HL-60/S4 treated with phorbol 12-myristate 13-acetate at 8.2 ng/mL for 4 days and 3 days (cell line): ENCODE measurements at regions not wholly inside any gene's neighbourhood (a gene's known extent, or its start where the extent isn't known, plus 50 kb on each side); places are given as distances from the start of the nearest gene placed in this dataset.
"Not testable (repeated sequence)": the region's sequence is repeated elsewhere in the genome, so short reads cannot be mapped to it uniquely, and the experiment has no call there.

Source experiments
- in situ Hi-C: fragments of 300-500 bp; cut with MboI; formaldehyde crosslinking; loops from 2 replicates; pipeline ENCODE4 v1.15.0; 2022; ENCODE audit warnings: low sequenced_read_pairs

GRCh38 chr2:13334071-13334470 is 617.3 kb downstream of the TRIB2 start:
- in situ Hi-C loops: not testable (repeated sequence)

GRCh38 chr2:13334545-13334944 is 617.8 kb downstream of the TRIB2 start:
- in situ Hi-C loops: no loop called here

- in situ Hi-C loops: no loop called here
Measured at GRCh38 chr2:13335862-13336535, 619.3 kb downstream of the TRIB2 start.

DNA sequence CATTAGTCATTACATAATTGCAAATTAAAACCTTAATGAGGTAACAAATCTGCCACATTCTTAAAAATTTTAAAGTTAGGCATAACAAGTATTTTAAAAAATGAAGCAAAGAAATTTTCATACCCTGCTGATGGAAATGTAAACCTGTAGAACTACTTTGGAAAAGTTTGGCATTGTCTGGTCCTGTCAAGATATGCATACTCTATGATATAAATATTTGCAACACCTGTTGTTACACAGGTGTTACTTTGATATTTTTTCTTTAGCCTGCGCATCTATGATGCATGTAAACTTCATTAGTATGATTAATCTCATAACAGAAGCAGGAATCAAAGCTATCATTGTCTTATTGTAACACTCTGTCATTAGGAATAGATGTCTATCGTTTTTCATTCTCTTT is 634.3 kb downstream of the TRIB2 start:
- in situ Hi-C loops: no loop called here

DNA sequence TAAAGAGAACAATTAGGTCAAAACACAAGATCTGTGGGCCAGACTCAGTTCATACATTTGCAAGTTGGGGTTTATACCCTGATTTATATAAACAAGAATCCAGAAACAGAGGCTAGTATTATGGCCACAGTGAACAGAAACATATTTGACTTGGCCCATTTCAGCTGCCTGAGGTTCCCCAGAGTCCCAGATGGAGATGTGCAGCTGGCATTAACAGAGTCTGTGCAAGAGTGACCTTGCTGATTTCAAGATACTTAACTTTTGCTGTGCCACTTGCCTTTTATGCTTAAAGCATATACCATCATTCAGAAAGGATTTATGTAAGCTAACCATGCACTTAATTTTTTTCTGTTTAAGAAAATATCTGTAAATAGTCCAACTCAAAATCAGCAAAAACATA is 636.3 kb downstream of the TRIB2 start:
- in situ Hi-C loops: no loop called here

GRCh38 chr2:13354031-13354430 is 637.3 kb downstream of the TRIB2 start:
- in situ Hi-C loops: no loop called here

- in situ Hi-C loops: not testable (repeated sequence)
Measured at GRCh38 chr2:13381928-13382327, 665.2 kb downstream of the TRIB2 start.

DNA sequence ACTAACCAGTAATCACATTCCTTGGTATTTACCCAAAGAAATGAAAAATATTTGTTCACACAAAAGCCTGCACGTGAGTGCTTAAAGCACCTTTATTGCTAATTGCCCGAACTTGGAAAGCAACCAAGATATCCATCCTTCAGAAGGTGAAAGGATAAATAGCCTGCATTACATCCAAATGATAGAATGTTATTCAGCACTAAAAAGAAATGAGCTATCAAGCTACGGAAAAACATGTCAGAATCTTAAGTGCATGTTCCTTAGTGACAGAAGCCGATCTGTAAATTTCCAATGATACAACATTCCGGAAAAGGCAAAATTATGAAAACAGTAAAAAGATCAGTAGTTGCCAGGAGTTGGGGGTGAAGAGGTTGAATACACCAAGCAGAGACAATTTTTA is 672.4 kb downstream of the TRIB2 start:
- in situ Hi-C loops: not testable (repeated sequence)

DNA sequence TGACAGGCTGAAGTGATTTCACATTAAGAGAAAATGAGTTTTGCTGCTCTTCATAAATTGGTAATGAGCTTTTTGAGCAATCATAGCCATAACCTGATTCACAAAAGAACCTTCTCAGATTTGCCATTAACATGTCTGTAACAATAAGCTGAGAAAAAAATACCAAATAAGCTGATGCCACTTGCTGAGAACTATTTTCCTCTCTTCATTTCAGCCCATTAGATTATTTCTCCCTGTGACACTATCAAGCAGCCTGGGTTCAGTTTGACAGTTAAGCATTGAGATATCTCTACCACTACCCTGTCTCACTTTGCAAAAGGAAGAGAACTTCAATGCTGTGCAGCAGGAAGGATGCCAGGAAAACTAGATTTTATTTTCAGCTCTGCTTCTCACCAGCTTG is 673.9 kb downstream of the TRIB2 start:
- in situ Hi-C loops: no loop called here

GRCh38 chr2:13401312-13401711 is 684.6 kb downstream of the TRIB2 start:
- in situ Hi-C loops: no loop called here

- in situ Hi-C loops: no loop called here
Measured at GRCh38 chr2:13413989-13414388, 697.3 kb downstream of the TRIB2 start.

GRCh38 chr2:13414897-13415296 is 698.2 kb downstream of the TRIB2 start:
- in situ Hi-C loops: no loop called here

GRCh38 chr2:13433954-13434353 is 717.2 kb downstream of the TRIB2 start:
- in situ Hi-C loops: no loop called here

- in situ Hi-C loops: not testable (repeated sequence)
Measured at GRCh38 chr2:13443554-13444261, 727.0 kb downstream of the TRIB2 start.

GRCh38 chr2:13462464-13462863 is 745.7 kb downstream of the TRIB2 start:
- in situ Hi-C loops: no loop called here

- in situ Hi-C loops: no loop called here
Measured at GRCh38 chr2:13466076-13466475, 749.3 kb downstream of the TRIB2 start.

DNA sequence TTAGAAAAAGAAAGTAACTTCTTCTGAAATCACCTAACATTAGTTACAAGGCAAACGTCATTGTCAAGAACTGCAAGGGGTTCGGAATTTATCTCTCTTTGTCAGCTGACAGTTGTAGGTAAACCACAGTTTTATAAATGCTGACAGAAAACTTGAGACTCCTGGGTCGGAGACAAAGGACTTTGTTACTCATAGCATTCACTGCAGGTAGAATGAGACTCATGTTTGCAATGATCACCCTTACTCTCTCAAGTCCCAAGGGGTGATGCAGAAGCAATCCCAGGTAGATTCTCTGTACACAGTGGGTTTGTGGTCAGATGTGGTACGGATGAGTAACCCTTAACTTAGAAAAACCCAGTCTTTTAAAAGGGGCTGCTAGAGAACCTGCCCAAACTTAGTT is 757.8 kb downstream of the TRIB2 start:
- in situ Hi-C loops: no loop called here

- in situ Hi-C loops: no loop called here
Measured at GRCh38 chr2:13480057-13480456, 763.3 kb downstream of the TRIB2 start.

GRCh38 chr2:13481201-13481600 is 764.5 kb downstream of the TRIB2 start:
- in situ Hi-C loops: no loop called here

GRCh38 chr2:13485256-13485655 is 768.5 kb downstream of the TRIB2 start:
- in situ Hi-C loops: no loop called here

- in situ Hi-C loops: no loop called here
Measured at GRCh38 chr2:13488965-13489364, 772.2 kb downstream of the TRIB2 start.

DNA sequence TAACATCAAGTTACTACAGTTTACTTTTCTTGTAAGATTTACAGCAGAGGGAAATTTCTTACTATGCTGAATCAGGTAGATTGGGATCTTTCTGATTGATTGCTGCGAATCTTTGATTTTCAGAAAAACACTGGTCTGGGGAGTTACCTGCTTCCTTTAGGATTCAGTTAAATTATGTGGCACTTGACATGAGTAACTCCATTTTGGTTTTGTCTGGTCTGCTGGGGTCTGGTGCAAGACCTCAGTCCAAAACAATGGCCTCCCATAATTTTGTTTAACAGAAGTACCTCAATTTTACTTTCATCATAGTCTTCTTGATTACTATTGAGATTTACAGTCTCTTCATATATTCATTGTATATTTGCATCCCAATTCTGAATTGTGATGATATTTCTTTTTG is 775.5 kb downstream of the TRIB2 start:
- in situ Hi-C loops: no loop called here

DNA sequence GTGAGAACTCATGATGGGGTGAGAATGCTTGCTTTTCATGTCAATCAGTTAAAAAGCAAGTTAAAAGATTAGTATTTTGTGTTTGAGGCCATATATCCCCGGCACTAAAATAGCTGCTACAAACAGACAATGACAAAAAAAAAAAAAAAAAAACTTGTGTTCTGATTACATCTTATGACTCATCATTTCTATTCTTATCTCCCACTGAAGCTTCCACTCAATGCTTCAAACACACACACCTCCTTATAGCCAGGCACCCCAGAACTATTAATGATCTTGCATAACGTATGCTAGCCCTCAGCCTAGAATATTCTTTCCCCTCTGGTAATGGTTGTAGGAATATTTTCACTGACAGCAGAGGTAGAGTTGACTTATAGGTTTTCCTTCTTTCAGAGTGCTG is 778.3 kb downstream of the TRIB2 start:
- in situ Hi-C loops: no loop called here
